HG02759 (cell line): ENCODE measurements at regions not wholly inside any gene's neighbourhood (a gene's known extent, or its start where the extent isn't known, plus 50 kb on each side); places are given as distances from the start of the nearest gene placed in this dataset.
"Not testable (repeated sequence)": the region's sequence is repeated elsewhere in the genome, so short reads cannot be mapped to it uniquely, and the experiment has no call there.

Experiments used
- ATAC-seq: cut with Tn5 transposase; IDR thresholded peaks from one replicate; pipeline ENCODE4 v1.9.1; 2021; ENCODE audit warnings: mild to moderate bottlenecking, moderate library complexity; ENCODE audit not compliant: unreplicated experiment

DNA sequence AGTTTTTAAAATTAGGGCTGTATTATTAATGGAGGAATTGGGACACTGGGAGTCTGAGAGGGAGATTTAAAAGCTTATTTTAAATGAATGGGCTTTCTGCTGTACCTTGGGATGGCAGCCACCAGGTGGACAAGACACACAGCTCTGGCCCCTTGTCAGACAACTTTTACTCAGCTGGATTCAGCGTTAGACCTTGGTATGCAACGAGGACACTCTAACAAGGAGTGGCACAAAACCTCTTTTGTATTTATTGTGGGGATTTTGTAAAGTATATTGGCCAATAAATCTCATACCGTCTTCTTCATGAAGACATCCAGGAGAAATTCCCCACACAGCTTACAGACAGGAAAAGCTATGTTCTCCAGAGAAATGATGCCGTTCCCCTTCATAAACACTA, 105.7 kb downstream of the LCA5 start:
- no peak for ATAC-seq

DNA sequence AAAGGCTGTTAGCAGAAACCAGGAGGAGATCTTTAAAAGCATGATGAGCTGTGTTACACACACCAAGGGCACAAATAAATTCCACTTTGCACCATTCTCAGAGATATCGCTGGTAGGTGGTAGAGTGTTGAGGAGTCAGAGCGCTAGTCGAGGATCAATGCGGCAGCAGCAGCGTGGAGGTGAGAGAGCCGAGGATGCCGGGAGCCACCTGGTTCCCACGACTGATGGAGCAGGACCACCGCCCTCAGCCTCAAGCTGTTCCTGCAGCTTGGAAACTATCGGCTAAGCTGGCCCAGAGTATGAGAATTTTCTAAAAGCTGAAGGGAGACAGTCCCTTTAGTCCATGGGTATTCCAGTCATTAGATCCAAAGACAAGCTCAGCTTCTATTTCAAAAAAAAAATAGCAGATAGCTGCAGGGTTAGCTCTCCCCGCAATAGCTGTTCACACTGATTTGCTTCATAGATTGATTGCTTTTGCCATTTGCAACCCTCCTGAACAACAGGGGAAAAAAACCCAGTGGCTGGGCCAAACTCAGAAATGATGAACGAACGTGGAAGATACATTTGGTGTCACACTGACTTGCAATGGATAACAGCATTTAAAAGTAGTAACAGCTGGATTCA, 106.2 kb downstream of the LCA5 start:
- no peak for ATAC-seq

DNA sequence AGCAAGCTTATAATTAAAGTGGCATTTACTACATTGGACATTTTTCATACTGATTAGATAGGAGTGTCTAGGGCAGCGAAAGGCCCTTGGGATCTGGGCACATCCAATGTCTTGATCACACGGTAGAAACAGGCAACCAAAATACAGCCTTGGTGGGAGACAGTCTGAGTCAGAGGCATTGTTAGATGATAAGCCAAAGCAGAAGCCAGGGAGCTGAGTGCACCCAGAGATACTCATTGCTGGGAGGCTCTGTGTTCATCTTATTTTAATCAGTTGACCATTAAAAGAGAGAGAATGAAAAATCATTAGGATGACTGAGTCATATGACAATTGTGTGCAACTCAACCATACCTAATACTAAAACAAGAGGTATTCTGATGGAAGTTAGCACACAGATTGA, 109.5 kb downstream of the LCA5 start:
- no peak for ATAC-seq

DNA sequence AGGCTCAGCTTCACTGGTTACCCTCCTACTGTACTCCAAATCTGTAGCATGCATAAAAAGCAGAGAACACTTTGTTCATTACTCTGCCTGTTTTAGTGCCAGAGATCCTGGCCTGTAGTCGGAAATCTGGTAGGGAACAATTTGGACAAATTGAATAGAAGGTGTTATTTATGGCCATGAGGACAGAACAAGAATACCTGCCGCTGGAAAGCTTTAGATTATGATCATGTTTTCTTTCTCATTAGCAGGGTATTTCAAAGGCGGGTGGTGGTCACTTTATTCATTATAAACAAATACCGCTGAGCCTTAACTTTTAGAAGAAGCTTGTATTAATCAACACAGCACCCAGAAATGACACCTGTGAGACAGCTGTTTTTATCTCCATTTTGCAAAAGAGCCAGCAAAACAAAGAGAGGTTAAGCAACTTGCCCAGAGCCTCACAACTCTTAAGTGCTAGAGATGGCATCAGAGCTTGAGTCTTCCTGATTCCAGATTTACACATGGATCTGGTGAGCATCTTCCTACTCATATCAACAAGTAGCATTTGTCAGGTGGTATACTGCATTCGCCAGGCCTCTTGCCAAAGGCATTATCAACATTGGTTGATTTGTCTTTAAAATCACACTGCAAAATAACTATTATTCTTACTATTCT, 110.5 kb downstream of the LCA5 start:
- no peak for ATAC-seq

DNA sequence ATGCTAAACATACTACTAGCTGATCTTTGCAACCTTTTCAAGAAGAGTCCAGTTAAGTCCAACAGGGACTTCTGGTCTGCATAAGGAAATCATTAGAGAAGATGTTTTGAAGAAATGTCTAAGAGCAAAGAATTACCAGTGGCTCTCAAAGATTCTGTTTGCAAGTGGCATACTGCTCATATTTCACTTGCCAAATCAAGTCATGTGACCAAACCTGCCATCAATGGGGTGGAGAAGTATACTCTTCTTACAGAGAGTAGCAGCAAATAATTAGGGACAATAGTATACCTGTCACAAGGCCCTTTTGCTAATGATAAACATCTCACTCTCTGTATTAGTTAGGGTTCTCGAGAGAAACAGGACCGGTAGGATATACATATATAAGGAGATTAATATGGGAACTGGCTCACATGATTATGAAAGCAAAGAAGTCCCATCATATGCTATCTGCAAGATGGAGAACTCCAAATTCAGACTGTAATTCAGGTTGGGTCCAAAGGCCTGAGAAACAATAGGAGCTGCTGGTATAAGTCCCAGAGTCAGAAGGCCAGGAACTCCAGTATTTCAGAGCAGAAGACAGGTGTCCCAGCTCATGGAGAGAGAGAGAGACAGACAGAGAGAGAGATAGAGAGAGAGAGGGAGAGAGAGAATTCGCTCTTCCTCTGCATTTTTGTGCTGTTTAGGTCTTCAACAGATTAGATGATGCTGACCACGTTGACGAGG, 111.5 kb downstream of the LCA5 start:
- no peak for ATAC-seq

DNA sequence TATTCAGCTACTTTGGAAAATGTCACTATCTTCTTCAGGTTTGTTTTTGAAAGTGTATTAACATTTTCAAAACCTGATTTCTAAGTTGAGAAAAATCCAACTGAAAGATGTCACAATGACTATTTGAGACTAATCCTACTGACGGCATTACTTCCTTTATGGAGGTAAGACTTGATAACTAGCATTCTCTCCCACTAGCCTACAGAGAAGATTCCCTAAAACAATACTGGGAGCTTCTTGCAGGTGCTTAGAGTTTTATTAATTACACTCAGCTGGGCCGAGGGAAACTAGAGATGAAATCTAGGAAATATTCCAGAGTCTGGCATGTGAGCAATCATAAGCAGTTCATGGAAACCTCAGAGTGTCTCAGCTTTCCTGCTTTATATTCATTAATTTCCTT, 114.0 kb downstream of the LCA5 start:
- ATAC-seq, result no peak

DNA sequence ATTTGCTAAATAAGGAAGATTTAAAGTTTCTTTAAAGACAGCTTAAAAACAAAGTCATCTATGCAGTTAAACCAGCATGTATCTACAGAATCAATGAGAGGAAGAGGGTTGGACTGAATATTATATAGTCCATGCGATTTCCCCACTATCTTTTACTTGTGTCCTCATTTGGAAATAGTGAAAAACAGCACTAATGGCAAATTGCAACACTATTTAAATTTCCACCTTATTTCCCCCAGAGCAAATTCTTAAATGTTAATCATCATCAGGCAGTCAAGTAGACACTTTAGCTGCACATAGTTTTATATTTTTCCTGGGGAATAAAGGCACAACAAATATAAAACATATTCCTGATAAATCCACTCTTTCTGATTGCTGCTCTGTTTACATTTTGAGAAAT, 114.6 kb downstream of the LCA5 start:
- ATAC-seq, result no peak

DNA sequence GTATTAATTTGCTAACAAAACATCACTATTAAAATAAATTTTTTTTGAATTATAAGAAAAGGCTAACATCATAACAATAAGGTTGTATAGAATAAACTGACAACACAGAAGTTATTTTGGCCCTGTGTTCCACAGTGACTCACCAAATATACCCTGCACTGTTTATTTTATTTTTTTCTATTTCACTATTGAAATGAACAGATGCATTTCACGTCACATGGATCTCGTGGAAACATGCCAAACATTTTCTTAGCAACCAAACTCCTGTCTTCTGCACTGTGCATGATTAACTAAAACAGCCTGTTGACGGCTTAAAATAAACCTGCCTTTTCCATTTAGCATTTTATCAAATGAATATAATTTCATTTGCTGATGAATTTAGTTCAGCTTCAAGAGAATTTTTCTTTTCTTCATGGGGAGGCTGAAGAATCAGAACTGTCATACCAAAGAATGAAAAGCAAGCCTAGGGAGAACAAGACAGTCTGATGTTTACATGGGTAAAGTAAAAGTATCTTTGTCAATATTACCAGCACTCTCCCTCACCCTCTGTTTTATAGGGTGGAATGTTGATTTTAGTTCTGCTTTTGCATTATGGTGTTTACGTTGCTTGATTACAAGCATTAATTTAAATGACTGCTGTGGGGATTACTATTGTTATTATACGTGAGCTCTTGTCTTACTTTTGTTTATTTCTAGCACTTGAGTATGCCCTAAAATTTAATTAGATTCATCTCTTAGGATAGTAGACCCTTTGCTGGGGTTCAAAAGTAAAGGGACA, 115.3 kb downstream of the LCA5 start:
- ATAC-seq, result peak; percentile 87

DNA sequence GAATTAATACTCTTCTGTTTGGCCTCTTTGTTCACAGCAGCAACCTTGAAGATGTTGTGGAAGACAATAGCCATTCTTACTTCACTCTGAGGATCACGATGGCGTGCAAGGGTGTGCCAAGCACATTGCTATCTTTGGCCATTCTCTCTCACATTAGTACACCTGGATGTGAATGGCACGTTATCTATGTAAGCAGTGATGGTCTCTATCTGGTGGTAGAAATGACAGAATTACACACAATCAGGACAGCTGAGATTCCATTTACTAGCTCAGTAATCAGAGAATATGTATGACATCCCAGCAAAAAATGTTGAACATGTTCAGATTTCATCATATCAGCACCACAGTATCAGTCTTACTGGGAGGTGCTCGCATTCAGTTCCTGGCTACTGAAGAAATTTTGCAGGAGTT, 116.2 kb downstream of the LCA5 start:
- ATAC-seq, result no peak

DNA sequence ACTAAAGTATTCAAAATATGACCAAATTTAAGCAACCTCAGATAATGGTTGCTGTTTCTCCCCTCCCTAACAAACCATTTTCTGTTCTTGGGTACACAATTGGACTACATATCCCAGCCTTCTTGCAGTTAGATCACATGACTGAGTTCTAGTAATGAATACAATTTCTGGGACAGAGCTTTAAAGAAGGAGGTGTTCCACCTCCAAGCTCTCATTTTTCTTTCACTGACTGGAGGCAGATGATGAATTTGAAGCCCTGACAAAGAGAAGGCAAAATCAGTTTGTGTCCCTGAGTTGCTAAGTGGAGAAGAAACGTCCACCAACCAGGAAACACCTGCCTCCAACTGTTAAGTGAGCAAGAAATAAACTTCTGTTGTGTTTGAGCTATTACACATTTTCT, 117.2 kb downstream of the LCA5 start:
- ATAC-seq, result peak; percentile 42

DNA sequence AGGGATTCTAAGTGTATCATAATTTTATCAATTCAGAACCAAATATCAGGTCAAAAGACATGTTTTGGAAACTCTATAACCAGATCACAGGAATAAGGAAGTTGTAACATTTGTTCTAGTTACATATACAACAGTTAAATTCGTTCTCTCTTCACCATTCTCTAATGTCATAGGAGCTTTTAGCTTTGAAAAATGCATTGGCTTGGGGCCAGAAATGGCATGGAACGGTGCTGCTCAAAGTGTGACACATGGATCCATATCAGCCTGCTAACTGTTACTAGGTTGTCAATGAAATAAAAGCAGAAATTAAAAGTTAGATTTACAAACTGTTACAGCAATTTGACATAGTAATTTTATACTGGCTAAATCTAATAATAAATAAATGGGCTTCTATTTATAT, 120.3 kb downstream of the LCA5 start:
- no peak for ATAC-seq

DNA sequence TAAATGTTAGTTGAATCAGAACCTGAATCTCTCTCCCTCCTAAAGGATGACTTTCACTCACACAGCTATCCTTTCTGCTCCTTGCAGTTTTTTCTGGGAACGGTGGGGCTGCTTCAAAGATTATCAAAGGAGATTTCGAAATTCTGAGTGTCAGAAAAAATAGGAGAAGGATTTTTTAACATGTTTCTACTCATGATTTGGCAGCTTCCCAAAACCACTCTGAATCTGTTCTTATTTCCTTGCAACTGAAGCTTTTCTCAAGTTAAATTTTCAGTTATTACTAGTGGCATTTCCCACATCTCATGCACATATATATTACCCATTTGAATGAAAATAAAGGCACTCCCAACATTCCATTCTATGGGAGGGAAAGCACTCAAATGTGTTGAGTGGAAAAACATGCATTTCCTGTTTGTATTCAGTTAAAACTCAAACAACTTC, 123.6 kb downstream of the LCA5 start:
- no peak for ATAC-seq

DNA sequence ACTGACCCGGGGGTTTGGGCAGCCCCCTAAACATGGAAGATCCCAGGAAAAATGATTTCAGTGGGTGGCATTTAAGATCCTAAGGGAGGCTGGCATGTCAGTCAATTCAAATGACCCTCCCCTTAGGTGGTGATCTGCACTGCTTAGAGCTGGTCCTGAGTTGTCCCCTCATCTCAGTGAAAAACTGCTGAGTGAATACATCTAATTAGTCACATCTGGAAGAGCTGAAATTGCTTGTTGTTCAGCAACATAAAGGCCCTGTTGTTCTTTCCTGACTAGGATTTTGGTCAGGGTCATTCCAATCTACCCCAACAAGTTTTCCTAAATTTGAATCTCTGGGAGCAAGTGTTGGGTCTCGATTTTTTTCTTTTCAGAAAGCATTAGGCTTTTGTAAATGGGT, 126.4 kb downstream of the LCA5 start:
- no peak for ATAC-seq

DNA sequence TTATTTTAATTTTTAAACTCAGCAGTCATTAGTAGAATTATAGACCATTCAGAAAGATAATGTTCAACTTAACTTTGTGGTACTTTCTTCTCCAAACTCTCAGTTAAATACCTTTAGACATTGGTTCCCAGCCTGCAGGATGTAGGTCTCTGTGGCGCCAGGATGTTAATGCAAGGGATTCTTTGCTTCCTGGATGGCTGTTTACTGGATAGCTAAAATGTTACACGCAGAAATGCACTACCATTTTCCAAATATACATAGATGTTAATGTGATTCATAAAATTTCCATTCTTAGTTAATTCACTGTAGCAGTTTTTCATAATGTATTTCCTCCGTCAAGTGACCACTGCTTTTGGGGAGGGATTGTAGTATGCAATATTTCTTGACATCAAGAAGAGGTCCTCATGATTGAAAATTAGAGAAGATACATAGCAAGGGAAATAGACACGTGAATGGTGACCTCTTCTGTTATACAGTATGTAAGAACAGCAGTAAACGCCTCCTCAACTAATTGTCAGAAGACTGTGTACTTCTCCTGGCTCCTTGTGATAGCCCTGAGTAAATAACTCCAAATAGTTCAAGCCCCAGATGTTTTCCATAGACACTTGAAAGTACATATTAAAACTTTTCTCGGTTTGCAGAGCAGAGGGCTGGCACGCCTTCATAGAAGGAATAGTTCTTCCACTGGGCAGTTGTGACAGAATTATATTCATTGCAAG, 128.8 kb downstream of the LCA5 start:
- no peak for ATAC-seq

DNA sequence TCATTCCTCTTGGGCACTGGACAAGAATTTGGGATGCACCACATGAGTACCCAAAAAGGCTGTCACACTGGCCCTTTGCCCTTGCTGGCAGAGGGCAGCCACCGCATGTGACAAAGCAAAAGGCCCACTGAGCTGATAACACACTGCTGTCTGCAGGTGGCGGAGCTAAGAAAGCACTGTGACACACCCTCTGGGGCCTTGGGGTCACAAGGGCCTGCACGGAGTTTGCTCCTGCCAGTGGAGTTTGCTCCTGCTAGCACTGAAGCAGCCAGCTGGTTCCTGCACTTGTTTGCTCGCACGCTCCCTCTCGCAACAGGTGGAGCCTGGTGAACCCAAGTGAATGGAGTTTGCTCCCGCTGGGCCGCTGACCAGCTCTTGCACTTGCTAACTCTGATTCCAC, 132.6 kb downstream of the LCA5 start:
- ATAC-seq, result no peak

DNA sequence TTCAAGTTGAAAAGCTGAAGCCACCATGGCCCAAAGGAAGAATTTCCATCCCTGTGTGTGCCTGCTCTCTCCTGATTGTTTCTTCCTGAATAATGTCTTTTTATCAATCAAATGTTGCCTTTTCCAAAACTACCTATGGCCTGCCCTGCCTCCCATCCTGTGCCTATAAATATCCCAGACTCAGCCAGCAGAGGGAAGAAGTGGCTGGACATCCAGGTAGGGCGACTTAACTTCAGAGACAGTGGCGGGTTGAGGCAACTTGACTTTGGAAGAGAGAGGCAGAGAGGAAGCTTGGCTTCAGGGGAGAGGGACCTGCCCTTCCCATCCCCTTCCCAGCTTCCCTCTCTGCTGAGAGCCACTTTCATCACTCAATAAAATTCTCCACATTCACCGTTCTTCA, 133.0 kb downstream of the LCA5 start:
- no peak for ATAC-seq

DNA sequence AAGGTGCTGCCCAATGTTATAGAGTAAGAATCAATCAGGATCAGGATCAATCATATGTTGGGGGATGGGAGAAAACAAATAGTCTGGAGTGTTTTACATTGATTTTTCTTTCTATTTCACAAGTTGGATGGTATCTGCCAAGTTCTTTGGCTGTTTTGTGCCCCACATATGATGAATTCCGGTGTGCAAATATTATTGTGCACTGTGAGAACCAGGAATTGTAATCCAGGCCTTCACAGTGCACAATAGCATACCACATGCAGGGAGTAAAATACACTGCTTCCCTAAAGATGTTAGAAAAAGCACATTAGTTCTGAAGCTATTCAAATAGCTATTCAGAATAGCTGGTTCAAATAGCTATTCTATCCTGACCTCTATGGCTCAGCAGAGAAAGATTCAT, 133.7 kb downstream of the LCA5 start:
- ATAC-seq, result no peak

DNA sequence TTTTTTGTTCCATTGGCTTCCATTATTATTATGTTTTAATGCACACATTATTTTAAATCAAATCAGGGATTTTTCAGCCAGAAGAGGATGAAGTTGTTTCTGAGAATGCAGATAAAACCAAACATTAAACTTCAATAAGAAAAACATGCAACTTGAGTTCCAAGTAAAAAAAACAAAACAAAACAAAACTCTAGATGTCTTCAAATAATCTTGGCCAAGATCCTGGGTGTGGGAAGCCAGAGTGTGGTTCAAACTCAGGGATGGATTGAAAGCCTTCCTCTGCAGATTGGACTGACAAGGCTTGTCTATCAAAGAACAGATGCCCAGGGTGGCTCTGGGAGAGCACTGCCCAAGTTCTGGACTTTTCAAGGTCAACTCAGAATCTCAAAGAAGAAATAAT, 134.1 kb downstream of the LCA5 start:
- no peak for ATAC-seq

DNA sequence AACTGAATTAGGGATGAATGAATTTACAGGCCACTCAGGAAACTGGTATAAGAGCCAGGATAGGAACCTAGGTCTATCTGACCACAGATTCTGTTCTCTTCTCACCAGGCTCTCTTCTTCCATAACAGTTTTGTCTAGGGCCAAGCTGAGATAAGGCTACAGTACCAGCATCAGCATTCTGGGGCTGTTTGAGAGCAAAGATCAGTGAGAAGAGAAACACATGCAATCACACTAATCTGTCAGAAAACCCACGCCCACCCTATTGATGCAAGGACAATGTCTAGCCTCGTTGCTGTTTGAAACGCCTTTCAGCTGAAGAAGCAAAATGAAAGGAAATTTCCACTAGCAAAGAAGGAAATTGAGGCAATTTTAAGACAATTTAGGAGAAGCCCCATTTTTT, 137.7 kb downstream of the LCA5 start:
- ATAC-seq, result no peak

DNA sequence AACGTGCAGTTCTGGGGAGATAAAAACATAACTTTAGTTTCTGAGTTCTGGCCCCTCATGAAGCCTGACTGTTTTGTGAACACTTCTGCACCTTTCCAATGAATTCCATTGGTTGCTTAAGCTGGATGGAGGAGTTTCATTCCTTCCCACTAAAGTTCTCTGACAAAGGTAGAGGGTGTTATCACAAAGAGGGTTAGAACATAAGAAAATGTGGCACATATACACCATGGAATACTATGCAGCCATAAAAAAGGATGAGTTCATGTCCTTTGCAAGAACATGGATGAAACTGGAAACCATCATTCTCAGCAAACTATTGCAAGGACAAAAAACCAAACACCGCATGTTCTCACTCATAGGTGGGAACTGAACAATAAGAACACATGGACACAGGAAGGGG, 138.6 kb downstream of the LCA5 start:
- not testable (repeated sequence) for ATAC-seq

DNA sequence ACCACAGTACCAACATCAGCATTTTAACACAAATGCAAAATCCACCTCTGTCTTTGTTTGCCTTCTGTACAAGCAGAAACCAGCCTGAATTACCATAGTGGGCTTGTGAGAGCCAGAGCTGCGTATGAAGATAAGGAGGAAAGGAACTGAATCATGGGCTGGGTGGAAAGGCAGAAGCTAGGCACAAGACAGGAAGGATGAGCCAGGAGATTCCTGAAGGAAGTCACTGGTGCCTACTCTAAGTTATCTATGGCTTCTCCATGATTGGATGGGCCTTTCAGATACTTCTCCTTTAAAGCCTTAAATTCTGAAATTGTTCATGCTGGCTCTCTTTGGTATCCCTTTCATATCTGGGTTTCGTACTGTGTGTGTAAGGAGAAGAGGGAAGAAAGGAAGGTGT, 140.6 kb downstream of the LCA5 start:
- no peak for ATAC-seq
